ENCODE measurements at regions not wholly inside any gene's neighbourhood (a gene's known extent, or its start where the extent isn't known, plus 50 kb on each side); places are given as distances from the start of the nearest gene placed in this dataset.
A peak's percentile ranks its signal among the peaks of the same experiment; 100 is the strongest.

DNA sequence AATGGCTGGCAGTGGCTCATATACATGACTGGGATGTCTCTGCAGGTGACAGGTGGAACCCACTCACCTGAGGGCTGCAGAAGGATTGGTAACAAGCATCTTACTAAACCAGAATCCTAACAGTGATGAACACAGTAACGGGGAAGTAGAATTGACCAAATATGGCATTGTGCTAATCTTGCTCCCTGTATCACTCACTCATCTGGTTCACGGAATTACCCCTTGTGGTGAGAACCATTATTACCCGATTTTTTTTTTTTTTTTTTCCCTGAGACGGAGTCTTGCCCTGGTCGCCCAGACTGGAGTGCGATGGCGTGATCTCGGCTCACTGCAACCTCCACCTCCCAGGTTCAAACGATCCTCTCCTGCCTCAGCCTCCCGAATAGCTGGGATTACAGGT, 69.5 kb downstream of the PTPRS start:
- Histone ChIP-seq H3K4me1 (ENCODE audit: low read depth) (no peaks in the 10 kb centered on the region), H3K27ac (no peak overlapping the region), H3K36me3 (peaks cover 27% of the 10 kb centered on the region), H3K4me3 (no peak overlapping the region), H3K9me3 (ENCODE audit: low read depth) (no peaks in the 10 kb centered on the region), H3K27me3 (no peaks in the 10 kb centered on the region)
- DNase-seq (ENCODE audit: low read depth in 1 of 2, low spot score in 1 of 2), result no peak
- TF ChIP-seq, protein P1, sequence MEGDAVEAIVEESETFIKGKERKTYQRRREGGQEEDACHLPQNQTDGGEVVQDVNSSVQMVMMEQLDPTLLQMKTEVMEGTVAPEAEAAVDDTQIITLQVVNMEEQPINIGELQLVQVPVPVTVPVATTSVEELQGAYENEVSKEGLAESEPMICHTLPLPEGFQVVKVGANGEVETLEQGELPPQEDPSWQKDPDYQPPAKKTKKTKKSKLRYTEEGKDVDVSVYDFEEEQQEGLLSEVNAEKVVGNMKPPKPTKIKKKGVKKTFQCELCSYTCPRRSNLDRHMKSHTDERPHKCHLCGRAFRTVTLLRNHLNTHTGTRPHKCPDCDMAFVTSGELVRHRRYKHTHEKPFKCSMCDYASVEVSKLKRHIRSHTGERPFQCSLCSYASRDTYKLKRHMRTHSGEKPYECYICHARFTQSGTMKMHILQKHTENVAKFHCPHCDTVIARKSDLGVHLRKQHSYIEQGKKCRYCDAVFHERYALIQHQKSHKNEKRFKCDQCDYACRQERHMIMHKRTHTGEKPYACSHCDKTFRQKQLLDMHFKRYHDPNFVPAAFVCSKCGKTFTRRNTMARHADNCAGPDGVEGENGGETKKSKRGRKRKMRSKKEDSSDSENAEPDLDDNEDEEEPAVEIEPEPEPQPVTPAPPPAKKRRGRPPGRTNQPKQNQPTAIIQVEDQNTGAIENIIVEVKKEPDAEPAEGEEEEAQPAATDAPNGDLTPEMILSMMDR (IDR thresholded peaks at IDR 0.05; ENCODE audit: low read depth, low read length), result peak; percentile 19

DNA sequence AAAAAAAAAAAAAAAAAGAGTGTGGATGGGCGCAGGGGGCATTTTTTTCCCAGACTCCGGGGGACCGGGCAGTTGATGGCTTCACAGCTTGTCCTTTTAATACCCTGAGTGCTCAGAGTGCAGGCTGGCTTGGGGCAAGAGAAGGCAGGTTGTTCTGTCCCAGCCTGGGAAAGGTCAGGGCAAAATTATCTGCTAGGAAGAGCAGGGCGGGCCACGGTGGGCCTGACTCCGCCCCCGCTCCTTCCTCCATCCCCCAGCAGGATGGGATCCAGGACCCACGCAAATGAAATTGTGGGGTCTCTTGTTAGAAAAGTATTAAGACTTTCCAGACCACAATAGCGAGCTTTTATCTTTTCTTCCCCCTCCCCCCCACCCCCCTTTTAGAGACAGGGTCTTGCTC, 70.7 kb downstream of the PTPRS start:
- no peak overlapping the region for H3K4me3 ChIP-seq
- H3K27ac ChIP-seq, result no peak overlapping the region
- no peaks in the 10 kb centered on the region for H3K27me3 ChIP-seq
- TF ChIP-seq, protein P1 (IDR thresholded peaks at IDR 0.05; ENCODE audit: low read depth, low read length), result no peak
- H3K4me1 ChIP-seq (ENCODE audit: low read depth), result no peaks in the 10 kb centered on the region
- H3K36me3 ChIP-seq, result peaks cover 25% of the 10 kb centered on the region
- H3K9me3 ChIP-seq (ENCODE audit: low read depth), result no peaks in the 10 kb centered on the region
- no peak for DNase-seq (ENCODE audit: low read depth in 1 of 2, low spot score in 1 of 2)

DNA sequence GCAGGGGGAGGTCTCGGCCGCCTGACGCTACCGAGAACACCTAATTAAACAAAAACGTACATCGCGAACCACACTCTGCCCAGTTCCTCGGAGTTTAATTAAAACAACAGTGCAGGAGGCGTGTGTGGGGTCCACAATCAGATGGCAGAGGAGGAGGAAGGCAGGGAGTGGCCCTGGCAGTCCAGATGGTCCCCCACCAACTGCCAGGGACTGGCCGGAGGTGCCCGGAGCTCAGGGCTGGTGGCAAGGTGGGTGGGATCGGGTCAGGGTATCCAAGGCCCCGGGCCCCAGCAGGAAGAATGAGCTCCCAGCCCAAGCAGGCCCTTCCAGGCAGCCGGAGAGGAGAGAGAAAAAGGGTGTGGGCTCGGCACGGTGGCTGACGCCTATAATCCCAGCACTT, 71.3 kb downstream of the PTPRS start:
- H3K36me3 ChIP-seq, result peaks cover 29% of the 10 kb centered on the region
- H3K9me3 ChIP-seq (ENCODE audit: low read depth), result no peaks in the 10 kb centered on the region
- TF ChIP-seq, protein P1 (IDR thresholded peaks at IDR 0.05; ENCODE audit: low read depth, low read length), result no peak
- peak overlapping the region; percentile 34 for H3K27ac ChIP-seq
- DNase-seq (ENCODE audit: low read depth in 1 of 2, low spot score in 1 of 2), result no peak
- H3K4me1 ChIP-seq (ENCODE audit: low read depth), result no peaks in the 10 kb centered on the region
- no peaks in the 10 kb centered on the region for H3K27me3 ChIP-seq
- H3K4me3 ChIP-seq, result no peak overlapping the region

DNA sequence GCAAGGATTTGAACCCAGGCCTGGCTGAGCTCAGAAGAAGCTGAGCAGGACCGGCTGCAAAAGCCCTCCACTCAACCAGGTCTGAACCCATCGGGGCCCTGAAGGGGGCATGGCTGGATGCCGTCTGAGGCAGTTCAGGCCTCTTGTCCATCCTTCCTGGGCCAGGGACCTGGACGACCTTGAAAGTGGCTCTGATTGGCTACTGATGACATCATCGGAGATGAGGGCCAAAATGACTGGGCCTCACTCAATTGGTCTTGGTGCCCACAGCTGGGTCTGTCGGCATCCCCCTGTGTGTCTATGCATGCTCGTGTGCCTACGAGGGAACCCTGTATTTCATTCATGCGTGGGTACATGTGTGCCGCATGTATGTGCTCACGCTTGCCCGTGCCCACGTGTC, 71.8 kb downstream of the PTPRS start:
- Histone ChIP-seq H3K9me3 (ENCODE audit: low read depth) (no peaks in the 10 kb centered on the region), H3K27me3 (no peaks in the 10 kb centered on the region), H3K4me3 (no peak overlapping the region), H3K36me3 (peaks cover 27% of the 10 kb centered on the region), H3K27ac (peak overlapping the region; percentile 34), H3K4me1 (ENCODE audit: low read depth) (no peaks in the 10 kb centered on the region)
- no peak for DNase-seq (ENCODE audit: low read depth in 1 of 2, low spot score in 1 of 2)
- TF ChIP-seq, protein P1 (IDR thresholded peaks at IDR 0.05; ENCODE audit: low read depth, low read length), result no peak

DNA sequence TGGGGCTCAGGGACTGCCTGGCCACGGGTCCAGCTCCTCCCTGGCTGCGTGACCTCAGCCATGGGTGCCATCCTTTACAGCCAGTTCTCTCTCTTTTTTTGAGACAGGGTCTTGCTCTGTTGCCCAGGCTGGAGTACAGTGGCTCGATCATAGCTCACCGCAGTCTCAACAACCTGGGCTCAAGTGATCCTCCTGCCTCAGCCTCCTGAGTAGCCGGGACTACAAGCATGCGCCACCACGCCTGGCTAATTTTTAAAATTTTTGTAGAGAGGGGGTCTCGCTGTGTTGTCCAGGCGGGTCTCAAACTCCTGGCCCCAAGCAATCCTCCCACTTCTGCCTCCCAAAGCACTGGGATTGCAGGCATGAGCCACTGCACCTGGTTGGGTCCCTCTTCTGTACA, 75.4 kb downstream of the PTPRS start:
- H3K4me3 ChIP-seq, result no peak overlapping the region
- peaks cover 5% of the 10 kb centered on the region for H3K36me3 ChIP-seq
- no peak overlapping the region for H3K27ac ChIP-seq
- no peaks in the 10 kb centered on the region for H3K4me1 ChIP-seq (ENCODE audit: low read depth)
- TF ChIP-seq, protein P1 (IDR thresholded peaks at IDR 0.05; ENCODE audit: low read depth, low read length), result no peak
- no peak for DNase-seq (ENCODE audit: low read depth in 1 of 2, low spot score in 1 of 2)
- no peaks in the 10 kb centered on the region for H3K9me3 ChIP-seq (ENCODE audit: low read depth)
- H3K27me3 ChIP-seq, result no peaks in the 10 kb centered on the region

DNA sequence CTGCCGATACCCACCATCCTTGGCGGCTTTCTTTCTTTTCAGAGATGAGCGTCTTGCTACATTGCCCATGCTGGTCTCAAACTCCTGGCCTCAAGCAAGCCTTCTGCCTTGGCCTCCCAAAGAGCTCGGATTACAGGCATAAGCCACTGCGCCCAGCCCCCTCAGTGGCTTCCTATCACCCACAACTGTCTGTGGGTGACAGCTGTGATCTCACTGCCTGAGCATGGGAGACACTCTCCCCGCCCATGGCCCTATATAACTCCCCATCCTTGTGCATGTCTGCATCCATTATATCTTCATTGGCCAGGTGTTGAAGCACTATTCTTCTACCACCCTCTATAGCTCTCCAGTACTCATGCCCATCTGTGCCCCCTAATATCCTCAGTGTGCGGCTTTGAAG, 76.2 kb downstream of the PTPRS start:
- H3K9me3 ChIP-seq (ENCODE audit: low read depth), result no peaks in the 10 kb centered on the region
- no peaks in the 10 kb centered on the region for H3K27me3 ChIP-seq
- TF ChIP-seq, protein P1 (IDR thresholded peaks at IDR 0.05; ENCODE audit: low read depth, low read length), result no peak
- H3K36me3 ChIP-seq, result peaks cover 9% of the 10 kb centered on the region
- H3K4me3 ChIP-seq, result no peak overlapping the region
- no peak overlapping the region for H3K27ac ChIP-seq
- H3K4me1 ChIP-seq (ENCODE audit: low read depth), result no peaks in the 10 kb centered on the region
- no peak for DNase-seq (ENCODE audit: low read depth in 1 of 2, low spot score in 1 of 2)
